ENCODE measurements at regions not wholly inside any gene's neighbourhood (a gene's known extent, or its start where the extent isn't known, plus 50 kb on each side); places are given as distances from the start of the nearest gene placed in this dataset.
A peak's percentile ranks its signal among the peaks of the same experiment; 100 is the strongest.

DNA sequence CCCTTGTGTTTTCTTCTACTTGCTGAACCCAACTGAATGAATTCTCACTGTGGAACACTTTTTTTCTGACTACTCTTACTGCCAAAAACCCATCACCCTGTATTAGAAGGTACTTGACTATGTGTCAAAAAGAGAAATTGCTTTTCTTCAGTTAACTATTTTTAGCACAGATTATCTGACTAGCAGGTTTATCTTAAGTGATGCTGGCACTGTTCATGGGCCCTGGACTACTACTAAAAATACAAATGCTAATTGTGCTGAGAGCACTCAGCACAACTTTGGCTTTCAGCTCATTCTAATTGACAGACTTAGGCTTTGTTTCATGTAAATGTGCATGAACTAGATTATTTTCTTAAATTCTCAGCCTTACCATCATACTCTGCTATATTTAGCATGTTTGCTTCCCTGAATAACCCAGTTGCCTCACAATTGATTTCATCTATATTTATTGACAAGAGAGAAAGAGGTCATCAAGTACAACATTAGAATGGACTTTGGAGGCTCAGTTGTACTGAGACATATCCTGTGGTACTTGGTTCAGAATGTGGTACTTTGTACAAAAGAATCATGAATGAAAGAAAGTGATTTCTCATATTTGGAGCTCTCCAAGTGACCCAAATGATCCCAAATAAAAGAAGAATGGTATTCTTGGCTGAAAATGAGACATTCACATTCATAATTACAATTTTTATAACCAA lies 478.3 kb downstream of the KCNA4 start:
- no peak for DNase-seq
- no peaks in the 10 kb centered on the region for H3K9me3 Mint-ChIP-seq (ENCODE audit: unreplicated experiment)
- H3K27me3 Mint-ChIP-seq (ENCODE audit: unreplicated experiment) = no peaks in the 10 kb centered on the region
- no peak overlapping the region for H3K4me3 Mint-ChIP-seq (ENCODE audit: unreplicated experiment)
- no peaks in the 10 kb centered on the region for H3K36me3 Mint-ChIP-seq (ENCODE audit: unreplicated experiment)
- no peak for TF ChIP-seq CTCF (IDR thresholded peaks at IDR 0.05; ENCODE audit: partially characterized antibody, unreplicated experiment)
- H3K27ac Mint-ChIP-seq (ENCODE audit: unreplicated experiment) = no peak overlapping the region
- no peaks in the 10 kb centered on the region for H3K4me1 Mint-ChIP-seq (ENCODE audit: low read depth, unreplicated experiment)

DNA sequence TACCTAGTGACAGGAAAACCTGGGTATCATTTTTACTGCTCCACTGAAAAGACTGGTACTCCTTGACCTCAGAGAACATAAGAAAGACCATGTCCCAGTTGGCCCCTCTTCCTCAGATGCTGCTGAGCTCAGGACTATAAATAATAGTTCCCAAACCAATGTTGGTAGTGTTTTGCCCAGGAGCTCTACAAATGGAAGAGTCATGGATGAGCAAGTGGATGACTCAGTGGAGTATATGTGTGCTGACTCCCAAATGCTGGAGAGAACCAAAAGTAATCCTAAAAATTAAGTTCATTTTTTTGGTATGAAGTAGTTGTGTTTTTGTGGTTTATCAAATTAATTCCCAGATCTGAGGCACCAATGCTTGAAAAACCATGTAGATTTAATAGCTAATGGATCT lies 482.0 kb downstream of the KCNA4 start:
- H3K27me3 Mint-ChIP-seq (ENCODE audit: unreplicated experiment) = no peaks in the 10 kb centered on the region
- no peaks in the 10 kb centered on the region for H3K9me3 Mint-ChIP-seq (ENCODE audit: unreplicated experiment)
- H3K27ac Mint-ChIP-seq (ENCODE audit: unreplicated experiment) = no peak overlapping the region
- no peaks in the 10 kb centered on the region for H3K36me3 Mint-ChIP-seq (ENCODE audit: unreplicated experiment)
- no peak for TF ChIP-seq CTCF (IDR thresholded peaks at IDR 0.05; ENCODE audit: partially characterized antibody, unreplicated experiment)
- no peaks in the 10 kb centered on the region for H3K4me1 Mint-ChIP-seq (ENCODE audit: low read depth, unreplicated experiment)
- DNase-seq = no peak
- H3K4me3 Mint-ChIP-seq (ENCODE audit: unreplicated experiment) = no peak overlapping the region

GRCh38 chr11:29530961-29531360 lies 485.9 kb downstream of the KCNA4 start:
- Mint-ChIP-seq H3K9me3 (ENCODE audit: unreplicated experiment) (peaks cover 2% of the 10 kb centered on the region), H3K27ac (ENCODE audit: unreplicated experiment) (no peak overlapping the region), H3K4me3 (ENCODE audit: unreplicated experiment) (no peak overlapping the region), H3K36me3 (ENCODE audit: unreplicated experiment) (no peaks in the 10 kb centered on the region), H3K27me3 (ENCODE audit: unreplicated experiment) (no peaks in the 10 kb centered on the region), H3K4me1 (ENCODE audit: low read depth, unreplicated experiment) (no peaks in the 10 kb centered on the region)
- DNase-seq = no peak
- no peak for TF ChIP-seq CTCF (IDR thresholded peaks at IDR 0.05; ENCODE audit: partially characterized antibody, unreplicated experiment)

- Mint-ChIP-seq H3K27me3 (ENCODE audit: unreplicated experiment) (peaks cover 1% of the 10 kb centered on the region), H3K4me3 (ENCODE audit: unreplicated experiment) (no peak overlapping the region), H3K4me1 (ENCODE audit: low read depth, unreplicated experiment) (no peaks in the 10 kb centered on the region), H3K9me3 (ENCODE audit: unreplicated experiment) (peaks cover 2% of the 10 kb centered on the region), H3K27ac (ENCODE audit: unreplicated experiment) (no peak overlapping the region), H3K36me3 (ENCODE audit: unreplicated experiment) (no peaks in the 10 kb centered on the region)
- DNase-seq = no peak
- peak; percentile 62 for TF ChIP-seq CTCF (IDR thresholded peaks at IDR 0.05; ENCODE audit: partially characterized antibody, unreplicated experiment)
Observed at GRCh38 chr11:29527391-29527936, 489.4 kb downstream of the KCNA4 start.

GRCh38 chr11:29518389-29519174 lies 498.2 kb downstream of the KCNA4 start:
- peaks cover 1% of the 10 kb centered on the region for H3K9me3 Mint-ChIP-seq (ENCODE audit: unreplicated experiment)

More at GRCh38 chr11:29518389-29519174, 498.2 kb downstream of the KCNA4 start:
- H3K27me3 Mint-ChIP-seq (ENCODE audit: unreplicated experiment) = peaks cover 7% of the 10 kb centered on the region
- no peak for TF ChIP-seq CTCF (IDR thresholded peaks at IDR 0.05; ENCODE audit: partially characterized antibody, unreplicated experiment)
- DNase-seq = no peak
- H3K27ac Mint-ChIP-seq (ENCODE audit: unreplicated experiment) = no peak overlapping the region
- peaks cover 5% of the 10 kb centered on the region for H3K36me3 Mint-ChIP-seq (ENCODE audit: unreplicated experiment)
- H3K4me1 Mint-ChIP-seq (ENCODE audit: low read depth, unreplicated experiment) = no peaks in the 10 kb centered on the region
- no peak overlapping the region for H3K4me3 Mint-ChIP-seq (ENCODE audit: unreplicated experiment)

Data from glutamatergic neuron (in vitro differentiated cells).